Suprapubic skin (tissue), 4 donors: ENCODE measurements at regions not wholly inside any gene's neighbourhood (a gene's known extent, or its start where the extent isn't known, plus 50 kb on each side); places are given as distances from the start of the nearest gene placed in this dataset.

Experiments
- DNase-seq, 2 donors: peaks; one replicate each; pipeline ENCODE4 v3.0.0-alpha.2; 2019; ENCODE audit warnings: low spot score in 2 of 2
- H3K27ac ChIP-seq: fragments of 200-600 bp; sonication (generic); one replicate; pipeline ENCODE4 v1.5.1; 2019
- H3K27me3 ChIP-seq: fragments of 200-600 bp; sonication (generic); one replicate; pipeline ENCODE4 v1.5.1; 2019
- H3K36me3 ChIP-seq: fragments of 200-600 bp; sonication (generic); one replicate; pipeline ENCODE4 v1.5.1; 2019
- H3K4me1 ChIP-seq: fragments of 200-600 bp; sonication (generic); one replicate; pipeline ENCODE4 v1.5.1; 2019
- H3K4me3 ChIP-seq: fragments of 200-600 bp; sonication (generic); one replicate; pipeline ENCODE4 v1.5.1; 2019; ENCODE audit warnings: mild to moderate bottlenecking
- H3K9me3 ChIP-seq: fragments of 200-600 bp; sonication (generic); one replicate; pipeline ENCODE4 v1.5.1; 2019
- CTCF ChIP-seq, 2 donors: fragments of 200-600 bp in 1 of 2; fragments of 450-650 bp in 1 of 2; sonication (generic) in 1 of 2; IDR thresholded peaks; one replicate each; pipeline ENCODE4 v1.5.1; 2016 to 2019; ENCODE audit warnings: antibody characterized with exemption in 2 of 2, mild to moderate bottlenecking in 1 of 2, moderate library complexity in 1 of 2
- EP300 ChIP-seq: sonication (generic); formaldehyde crosslinking; IDR thresholded peaks from one replicate; pipeline ENCODE4 v1.6.1; 2017; ENCODE audit warnings: antibody characterized with exemption
- POLR2A ChIP-seq, 2 donors: fragments of 450-650 bp; IDR thresholded peaks; one replicate each; pipeline ENCODE4 v1.6.1; 2017; ENCODE audit warnings: antibody characterized with exemption in 2 of 2, mild to moderate bottlenecking in 2 of 2, moderate library complexity in 2 of 2
- POLR2AphosphoS5 ChIP-seq, 3 donors: sonication (generic); formaldehyde crosslinking; IDR thresholded peaks; one replicate each; pipeline ENCODE4 v1.6.1; 2017; ENCODE audit warnings: antibody characterized with exemption in 3 of 3
- WGBS: methylation state at CpG from one replicate; pipeline ENCODE4 v1.1.5; 2018; 5-methylcytosine and 5-hydroxymethylcytosine counted together

DNA sequence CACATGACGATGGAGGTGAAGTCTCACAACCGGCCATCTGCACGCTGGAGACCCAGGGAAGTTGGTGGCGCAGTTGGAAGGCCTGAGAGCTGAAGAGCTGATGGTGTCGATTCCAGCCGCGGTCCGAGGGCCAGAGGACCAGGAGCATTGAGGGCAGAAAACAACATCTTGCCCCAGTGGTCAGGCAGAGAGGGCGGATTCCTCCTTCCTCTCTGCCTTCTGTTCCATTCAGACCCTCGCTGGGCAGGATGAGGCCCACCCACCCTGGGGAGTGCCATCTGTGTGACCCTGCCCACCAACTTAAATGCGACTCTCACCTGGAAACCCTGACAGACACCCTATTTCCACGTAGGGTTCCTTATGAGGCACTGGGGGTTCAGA is 120.7 kb upstream of the PMEPA1 start:
- peak in 1 of 2 donors; percentile 55 for DNase-seq
- H3K9me3 ChIP-seq = no peaks in the 10 kb centered on the region
- TF ChIP-seq CTCF (IDR thresholded peaks at IDR 0.05) = no peak
- no peak for TF ChIP-seq EP300
- no peak for TF ChIP-seq POLR2A (IDR thresholded peaks at IDR 0.05)
- TF ChIP-seq POLR2AphosphoS5 (IDR thresholded peaks at IDR 0.05) = no peak
- H3K27ac ChIP-seq = no peak overlapping the region
- no peaks in the 10 kb centered on the region for H3K36me3 ChIP-seq
- H3K27me3 ChIP-seq = no peaks in the 10 kb centered on the region
- no peak overlapping the region for H3K4me3 ChIP-seq
- H3K4me1 ChIP-seq = no peaks in the 10 kb centered on the region
- WGBS = 92% methylated on average over 12 of the region's 12 CpGs

DNA sequence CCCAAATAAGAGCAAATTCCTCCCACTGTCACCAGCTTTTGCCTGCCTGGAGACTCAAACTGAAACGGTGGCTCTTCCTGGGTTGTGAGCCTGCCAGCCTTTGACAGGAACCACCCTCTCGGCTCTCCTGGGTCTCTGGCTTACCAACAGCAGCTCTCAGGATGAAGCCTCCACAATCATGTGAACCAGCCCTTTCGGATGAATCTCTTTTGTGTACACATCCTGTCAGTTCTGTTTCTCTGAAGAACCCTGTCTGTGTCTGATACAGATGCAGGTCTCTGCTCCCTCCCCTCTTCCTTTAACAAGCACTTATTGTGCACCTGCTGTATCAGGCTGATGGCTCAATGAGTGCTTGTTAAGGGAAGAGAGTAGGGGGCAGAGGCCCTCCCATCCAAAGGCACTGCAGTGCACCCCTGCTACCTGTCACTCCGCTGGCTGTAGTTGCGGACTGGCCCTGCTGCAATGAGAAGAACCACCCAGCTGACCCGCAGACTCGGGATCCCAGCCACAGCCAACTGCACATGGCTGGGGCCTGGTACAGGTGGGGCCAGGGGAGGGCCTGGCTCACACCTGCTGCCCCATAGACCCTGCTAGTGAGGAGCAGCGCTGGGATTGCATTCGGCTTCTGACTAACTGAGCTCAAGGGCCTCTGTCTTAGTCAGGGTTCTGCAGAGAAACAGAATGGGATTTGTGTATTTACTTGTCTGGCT is 120.1 kb upstream of the PMEPA1 start:
- WGBS = 87% methylated on average over 9 of the region's 9 CpGs
- no peaks in the 10 kb centered on the region for H3K9me3 ChIP-seq
- H3K27me3 ChIP-seq = no peaks in the 10 kb centered on the region
- H3K27ac ChIP-seq = no peak overlapping the region
- H3K4me1 ChIP-seq = no peaks in the 10 kb centered on the region
- TF ChIP-seq POLR2AphosphoS5 (IDR thresholded peaks at IDR 0.05) = no peak
- no peak overlapping the region for H3K4me3 ChIP-seq
- peak in 1 of 2 donors; percentile 40 for DNase-seq
- H3K36me3 ChIP-seq = no peaks in the 10 kb centered on the region

DNA sequence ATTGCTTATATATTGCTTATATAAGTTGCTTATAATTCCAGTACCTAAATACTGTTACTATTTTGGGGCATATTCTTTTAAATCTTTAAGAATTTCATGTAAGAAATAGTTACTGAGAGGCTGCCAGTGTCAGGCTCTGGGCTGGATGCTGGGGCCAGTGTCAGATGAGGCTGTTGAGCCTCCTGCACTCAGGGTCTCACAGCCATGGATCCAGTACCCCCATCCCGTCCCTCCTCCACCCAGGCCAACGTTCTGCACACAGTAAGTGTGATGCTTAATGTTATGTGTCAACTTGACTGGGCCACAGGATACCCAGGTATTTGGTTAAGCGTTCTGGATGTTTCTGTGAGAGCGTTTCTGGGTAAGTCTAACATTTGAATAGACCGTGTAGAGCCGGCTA is 119.5 kb upstream of the PMEPA1 start:
- Histone ChIP-seq H3K36me3 (no peaks in the 10 kb centered on the region), H3K27me3 (no peaks in the 10 kb centered on the region), H3K4me1 (no peaks in the 10 kb centered on the region), H3K27ac (no peak overlapping the region), H3K4me3 (no peak overlapping the region), H3K9me3 (no peaks in the 10 kb centered on the region)
- 93% methylated on average over 6 of the region's 6 CpGs for WGBS
- TF ChIP-seq POLR2AphosphoS5 (IDR thresholded peaks at IDR 0.05) (no peak), POLR2A (IDR thresholded peaks at IDR 0.05) (no peak), CTCF (IDR thresholded peaks at IDR 0.05) (no peak), EP300 (no peak)
- no peak for DNase-seq

- Histone ChIP-seq H3K9me3 (no peaks in the 10 kb centered on the region), H3K27ac (no peak overlapping the region), H3K4me1 (no peaks in the 10 kb centered on the region), H3K27me3 (no peaks in the 10 kb centered on the region), H3K4me3 (no peak overlapping the region), H3K36me3 (no peaks in the 10 kb centered on the region)
- TF ChIP-seq POLR2A (IDR thresholded peaks at IDR 0.05) = no peak
- TF ChIP-seq POLR2AphosphoS5 (IDR thresholded peaks at IDR 0.05) = no peak
- no peak for TF ChIP-seq EP300
- TF ChIP-seq CTCF (IDR thresholded peaks at IDR 0.05) = no peak
- DNase-seq = no peak
- WGBS = 94% methylated on average over 7 of the region's 10 CpGs
Observed at GRCh38 chr20:57828696-57829095, 118.9 kb upstream of the PMEPA1 start.

DNA sequence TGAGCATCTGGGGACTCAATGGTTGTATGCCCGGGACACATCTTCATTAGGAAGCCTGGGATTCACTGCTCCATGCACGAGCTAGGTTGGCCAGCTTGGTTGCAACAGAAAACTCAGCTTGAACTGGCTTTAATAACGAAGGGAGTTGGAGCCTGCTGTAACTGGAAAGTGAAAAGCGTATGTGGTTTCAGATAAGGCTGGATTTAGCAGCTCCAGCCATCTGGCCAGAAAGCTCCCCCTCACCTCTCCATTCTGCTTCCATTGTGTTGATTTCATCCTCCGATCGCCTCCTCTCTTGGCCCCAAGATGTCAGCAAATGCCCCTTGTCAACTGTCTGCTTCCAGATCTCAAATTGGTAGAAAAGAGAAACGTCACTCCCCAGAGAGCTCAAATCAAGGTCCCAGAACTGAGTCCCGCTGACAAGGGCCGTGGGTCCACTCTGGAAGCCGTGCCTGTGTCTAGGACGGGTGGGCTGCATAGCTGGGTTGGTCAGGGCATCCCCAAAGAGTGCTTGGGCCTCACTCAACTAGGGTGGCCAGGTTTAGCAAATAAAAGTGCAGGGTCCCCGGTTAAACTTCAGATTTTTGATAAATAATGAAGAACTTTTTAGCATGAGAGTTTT is 117.0 kb upstream of the PMEPA1 start:
- H3K9me3 ChIP-seq = no peaks in the 10 kb centered on the region
- no peak for DNase-seq

More for the DNA sequence above, 117.0 kb upstream of the PMEPA1 start:
- 89% methylated on average over 12 of the region's 12 CpGs for WGBS
- Histone ChIP-seq H3K27ac (no peak overlapping the region), H3K4me1 (no peaks in the 10 kb centered on the region), H3K27me3 (no peaks in the 10 kb centered on the region), H3K36me3 (no peaks in the 10 kb centered on the region), H3K4me3 (no peak overlapping the region)
- TF ChIP-seq EP300 (no peak), POLR2A (IDR thresholded peaks at IDR 0.05) (no peak), POLR2AphosphoS5 (IDR thresholded peaks at IDR 0.05) (no peak), CTCF (IDR thresholded peaks at IDR 0.05) (no peak)
